ENCODE measurements at regions not wholly inside any gene's neighbourhood (a gene's known extent, or its start where the extent isn't known, plus 50 kb on each side); places are given as distances from the start of the nearest gene placed in this dataset.

GRCh38 chr12:28991626-28992025 is 157.5 kb upstream of the FAR2 start:
- TF ChIP-seq POLR2AphosphoS5 (IDR thresholded peaks at IDR 0.05) (no peak), POLR2A (IDR thresholded peaks at IDR 0.05) (no peak)
- TF ChIP-seq, protein P1, sequence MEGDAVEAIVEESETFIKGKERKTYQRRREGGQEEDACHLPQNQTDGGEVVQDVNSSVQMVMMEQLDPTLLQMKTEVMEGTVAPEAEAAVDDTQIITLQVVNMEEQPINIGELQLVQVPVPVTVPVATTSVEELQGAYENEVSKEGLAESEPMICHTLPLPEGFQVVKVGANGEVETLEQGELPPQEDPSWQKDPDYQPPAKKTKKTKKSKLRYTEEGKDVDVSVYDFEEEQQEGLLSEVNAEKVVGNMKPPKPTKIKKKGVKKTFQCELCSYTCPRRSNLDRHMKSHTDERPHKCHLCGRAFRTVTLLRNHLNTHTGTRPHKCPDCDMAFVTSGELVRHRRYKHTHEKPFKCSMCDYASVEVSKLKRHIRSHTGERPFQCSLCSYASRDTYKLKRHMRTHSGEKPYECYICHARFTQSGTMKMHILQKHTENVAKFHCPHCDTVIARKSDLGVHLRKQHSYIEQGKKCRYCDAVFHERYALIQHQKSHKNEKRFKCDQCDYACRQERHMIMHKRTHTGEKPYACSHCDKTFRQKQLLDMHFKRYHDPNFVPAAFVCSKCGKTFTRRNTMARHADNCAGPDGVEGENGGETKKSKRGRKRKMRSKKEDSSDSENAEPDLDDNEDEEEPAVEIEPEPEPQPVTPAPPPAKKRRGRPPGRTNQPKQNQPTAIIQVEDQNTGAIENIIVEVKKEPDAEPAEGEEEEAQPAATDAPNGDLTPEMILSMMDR (IDR thresholded peaks at IDR 0.05) = no peak
- no peaks in the 10 kb centered on the region for H3K4me1 ChIP-seq
- H3K36me3 ChIP-seq = no peaks in the 10 kb centered on the region
- no peak overlapping the region for H3K4me3 ChIP-seq
- H3K9me3 ChIP-seq = no peaks in the 10 kb centered on the region
- DNase-seq (ENCODE audit: low spot score in 2 of 2) = no peak
- H3K27ac ChIP-seq = no peak overlapping the region
- no peaks in the 10 kb centered on the region for H3K27me3 ChIP-seq
- intact Hi-C loops (cut with DNase I; ENCODE audit: low total_unique reads) = no loop called here

- TF ChIP-seq POLR2A (IDR thresholded peaks at IDR 0.05) (no peak), POLR2AphosphoS5 (IDR thresholded peaks at IDR 0.05) (no peak)
- TF ChIP-seq, protein P1 (IDR thresholded peaks at IDR 0.05) = no peak
- no peaks in the 10 kb centered on the region for H3K27me3 ChIP-seq
- H3K4me3 ChIP-seq = no peak overlapping the region
- intact Hi-C loops (cut with DNase I; ENCODE audit: low total_unique reads) = no loop called here
- H3K4me1 ChIP-seq = peaks cover 4% of the 10 kb centered on the region in 2 donors
- no peak for DNase-seq (ENCODE audit: low spot score in 2 of 2)
- H3K9me3 ChIP-seq = no peaks in the 10 kb centered on the region
- H3K27ac ChIP-seq = no peak overlapping the region
- no peaks in the 10 kb centered on the region for H3K36me3 ChIP-seq
These were observed 155.4 kb upstream of the FAR2 start for GRCh38 chr12:28993720-28994119.

DNA sequence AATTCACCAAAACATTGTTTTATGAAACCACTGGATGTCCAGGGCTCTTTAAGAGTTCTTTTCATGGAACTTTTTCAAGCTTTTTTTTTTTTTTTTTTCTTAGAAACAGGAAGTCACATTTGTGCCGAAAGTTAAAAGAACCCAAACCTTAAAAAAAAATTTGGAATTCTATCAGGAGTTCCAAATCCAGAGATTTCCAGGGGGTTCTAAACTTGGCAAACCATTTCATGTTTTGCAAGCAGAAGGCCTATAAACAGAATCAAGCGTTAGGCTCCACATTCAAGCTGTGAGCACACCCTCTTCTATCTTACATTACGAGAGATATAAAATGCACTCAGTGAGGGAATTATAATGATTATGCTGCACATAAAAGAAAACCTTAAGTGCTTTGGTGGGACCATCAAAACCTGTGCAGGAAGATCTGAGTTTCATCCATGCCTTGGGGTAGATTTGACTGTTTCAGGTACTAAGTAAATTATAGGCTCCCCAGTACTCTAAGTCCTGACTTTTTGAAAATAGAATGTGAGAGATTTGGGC is 154.8 kb upstream of the FAR2 start:
- no peaks in the 10 kb centered on the region for H3K9me3 ChIP-seq
- no peak for DNase-seq (ENCODE audit: low spot score in 2 of 2)
- TF ChIP-seq POLR2AphosphoS5 (IDR thresholded peaks at IDR 0.05) (no peak), POLR2A (IDR thresholded peaks at IDR 0.05) (no peak)
- TF ChIP-seq, protein P1 (IDR thresholded peaks at IDR 0.05) = no peak
- H3K4me3 ChIP-seq = no peak overlapping the region
- H3K4me1 ChIP-seq = peaks cover 4 to 7% of the 10 kb centered on the region in 2 donors
- H3K36me3 ChIP-seq = no peaks in the 10 kb centered on the region
- H3K27ac ChIP-seq = no peak overlapping the region
- H3K27me3 ChIP-seq = no peaks in the 10 kb centered on the region
- intact Hi-C loops (cut with DNase I; ENCODE audit: low total_unique reads) = no loop called here

DNA sequence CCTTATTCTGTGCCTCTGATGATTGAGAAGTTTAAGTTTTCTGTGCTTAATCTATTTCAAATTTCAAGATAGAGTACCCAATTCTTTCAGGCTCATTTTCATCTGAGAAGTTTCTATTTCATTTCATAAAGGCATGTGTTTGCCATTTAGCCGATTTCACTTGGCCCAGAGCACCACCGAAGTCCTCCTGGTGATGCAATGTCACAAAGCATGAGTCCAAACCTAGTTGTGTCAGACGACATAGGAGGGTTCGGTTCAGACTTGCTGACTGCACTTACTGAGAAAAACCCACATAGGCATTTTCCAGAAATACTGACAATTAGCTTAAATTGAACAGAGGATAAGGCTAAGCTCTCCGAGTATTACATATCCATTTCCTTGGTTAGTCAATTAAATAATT is 152.4 kb upstream of the FAR2 start:
- no peak for DNase-seq (ENCODE audit: low spot score in 2 of 2)
- TF ChIP-seq POLR2A (IDR thresholded peaks at IDR 0.05) (no peak), POLR2AphosphoS5 (IDR thresholded peaks at IDR 0.05) (no peak)
- TF ChIP-seq, protein P1 (IDR thresholded peaks at IDR 0.05) = no peak
- intact Hi-C loops (cut with DNase I; ENCODE audit: low total_unique reads) = no loop called here

DNA sequence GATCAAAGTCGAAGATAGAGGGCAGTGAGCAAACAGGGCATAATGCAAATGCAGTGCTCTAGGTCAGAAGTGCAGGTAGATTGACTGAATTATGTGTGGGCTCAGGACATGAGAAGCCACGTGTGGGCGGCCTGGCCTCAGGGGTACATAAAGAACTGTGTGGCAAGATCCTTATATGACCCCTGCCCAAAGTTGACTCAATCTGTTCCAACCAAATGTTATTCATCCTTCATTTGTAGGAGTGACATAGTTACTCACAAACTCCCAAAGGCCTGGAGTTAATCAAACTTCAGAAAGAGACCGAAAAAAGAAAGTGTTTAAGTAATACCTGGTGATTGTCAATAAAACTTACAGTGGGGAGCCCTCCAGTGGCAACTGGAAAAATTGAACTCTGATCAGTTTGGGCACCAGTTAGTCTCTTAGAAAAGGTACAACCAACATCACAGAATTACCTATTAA is 150.4 kb upstream of the FAR2 start:
- DNase-seq (ENCODE audit: low spot score in 2 of 2) = no peak
- H3K36me3 ChIP-seq = no peaks in the 10 kb centered on the region
- H3K4me3 ChIP-seq = no peak overlapping the region
- TF ChIP-seq, protein P1 (IDR thresholded peaks at IDR 0.05) = peak in 2 of 3 donors; percentile 26 to 39
- no peak for TF ChIP-seq POLR2AphosphoS5 (IDR thresholded peaks at IDR 0.05)
- TF ChIP-seq POLR2A (IDR thresholded peaks at IDR 0.05) = no peak
- peaks cover 4 to 7% of the 10 kb centered on the region in 2 donors for H3K4me1 ChIP-seq
- no peaks in the 10 kb centered on the region for H3K9me3 ChIP-seq
- intact Hi-C loops (cut with DNase I; ENCODE audit: low total_unique reads) = no loop called here
- H3K27ac ChIP-seq = peak overlapping the region; percentile 60 to 83
- H3K27me3 ChIP-seq = no peaks in the 10 kb centered on the region

More for the DNA sequence above, 152.4 kb upstream of the FAR2 start:
- no peaks in the 10 kb centered on the region for H3K36me3 ChIP-seq
- H3K4me3 ChIP-seq = no peak overlapping the region
- peaks cover 4 to 7% of the 10 kb centered on the region in 2 donors for H3K4me1 ChIP-seq
- H3K9me3 ChIP-seq = no peaks in the 10 kb centered on the region
- peak overlapping the region in 1 of 2 donors; percentile 38 for H3K27ac ChIP-seq
- H3K27me3 ChIP-seq = no peaks in the 10 kb centered on the region
